H1 (cell line): ENCODE measurements at regions not wholly inside any gene's neighbourhood (a gene's known extent, or its start where the extent isn't known, plus 50 kb on each side); places are given as distances from the start of the nearest gene placed in this dataset.

Experiments used
- CHD7 ChIP-seq: fragments of 300-600 bp; sonication (generic); IDR thresholded peaks from 2 replicates; pipeline ENCODE4 v1.7.1; 2012; ENCODE audit warnings: low read length, moderate library complexity, mild to moderate bottlenecking, inconsistent platforms; ENCODE audit not compliant: insufficient replicate concordance
- CTCF ChIP-seq, 3 experiments: IDR thresholded peaks; 1 replicate in 2 of 3; 2 replicates in 1 of 3; pipeline versions ENCODE4 v1.5.1 to v1.6.1; 2011; ENCODE audit warnings: low read length in 3 of 3, mild to moderate bottlenecking in 3 of 3, inconsistent platforms in 2 of 3, low read depth in 1 of 3, moderate library complexity in 1 of 3; ENCODE audit not compliant: insufficient read depth in 1 of 3; ENCODE audit errors: control extremely low read depth in 1 of 3
- EZH2 ChIP-seq: fragments of 200-600 bp; sonication (generic); IDR thresholded peaks from 2 replicates; pipeline ENCODE4 v1.7.1; 2012; ENCODE audit warnings: low read depth, mild to moderate bottlenecking, moderate library complexity, low read length, inconsistent platforms; ENCODE audit not compliant: severe bottlenecking
- RAD21 ChIP-seq, 2 experiments: IDR thresholded peaks in 1 of 2; conservative IDR thresholded peaks in 1 of 2; 2 replicates each; pipeline ENCODE4 v1.6.1; 2011; ENCODE audit warnings: low read depth in 2 of 2, low read length in 2 of 2, improper control_type of control experiment in 1 of 2, inconsistent platforms in 1 of 2, mild to moderate bottlenecking in 1 of 2, moderate library complexity in 1 of 2
- RBBP5 ChIP-seq: IDR thresholded peaks from 2 replicates; pipeline ENCODE4 v1.7.1; 2012; ENCODE audit warnings: low read depth, mild to moderate bottlenecking, inconsistent platforms, low read length, moderate library complexity, borderline replicate concordance
- SAP30 ChIP-seq: fragments of 300-600 bp; sonication (generic); IDR thresholded peaks from 2 replicates; pipeline ENCODE4 v1.7.1; 2012; ENCODE audit warnings: low read length, moderate library complexity, mild to moderate bottlenecking, inconsistent platforms; ENCODE audit not compliant: insufficient read depth, insufficient replicate concordance
- SP4 ChIP-seq: IDR thresholded peaks from 2 replicates; pipeline ENCODE4 v1.6.1; 2012; ENCODE audit warnings: low read length, inconsistent platforms
- ZNF274 ChIP-seq: IDR thresholded peaks from 2 replicates; pipeline ENCODE4 v1.7.0; 2012; ENCODE audit warnings: low read length, borderline replicate concordance; ENCODE audit errors: extremely low read depth

GRCh38 chr4:83923341-83923740 is 387.4 kb downstream of the GPAT3 start (continued):
- TF ChIP-seq CHD7 (no peak), RAD21 (IDR thresholded peaks at IDR 0.05 in 1 of 2, conservative IDR thresholded peaks at IDR 0.05 in 1 of 2; ENCODE audit: low read depth in 2 of 2, low read length in 2 of 2) (no peak), CTCF (IDR thresholded peaks at IDR 0.05; ENCODE audit: control extremely low read depth in 1 of 3, insufficient read depth in 1 of 3, low read depth in 1 of 3, low read length in 3 of 3) (no peak), ZNF274 (no peak), EZH2 (no peak), RBBP5 (no peak), SP4 (no peak), SAP30 (no peak)
